ENCODE measurements at regions not wholly inside any gene's neighbourhood (a gene's known extent, or its start where the extent isn't known, plus 50 kb on each side); places are given as distances from the start of the nearest gene placed in this dataset.
"Not testable (repeated sequence)": the region's sequence is repeated elsewhere in the genome, so short reads cannot be mapped to it uniquely, and the experiment has no call there.

- no peak for DNase-seq
- no peak for TF ChIP-seq CTCF (IDR thresholded peaks at IDR 0.05)
- H3K36me3 ChIP-seq: no peaks in the 10 kb centered on the region
- H3K27me3 ChIP-seq: no peaks in the 10 kb centered on the region
- no peak for FAIRE-seq
- intact Hi-C loops (cut with DNase I): no loop called here
- H3K9me3 ChIP-seq: no peaks in the 10 kb centered on the region
- no peak for ATAC-seq
- H3K4me3 ChIP-seq: no peak overlapping the region
- 71 to 79% methylated on average over 2 of the region's 2 CpGs for WGBS, 2 donors
- H3K27ac ChIP-seq: no peak overlapping the region
- no peaks in the 10 kb centered on the region for H3K4me1 ChIP-seq
Observed at GRCh38 chr7:110541962-110542361, 549.0 kb upstream of the LRRN3 start.

- no peak for TF ChIP-seq CTCF (IDR thresholded peaks at IDR 0.05)
- H3K36me3 ChIP-seq: no peaks in the 10 kb centered on the region
- no peak overlapping the region for H3K27ac ChIP-seq
- no peaks in the 10 kb centered on the region for H3K9me3 ChIP-seq
- DNase-seq: no peak
- H3K4me3 ChIP-seq: no peak overlapping the region
- intact Hi-C loops (cut with DNase I): no loop called here
- H3K4me1 ChIP-seq: no peaks in the 10 kb centered on the region
- no peaks in the 10 kb centered on the region for H3K27me3 ChIP-seq
- no peak for ATAC-seq
- FAIRE-seq: no peak
- 95 to 100% methylated on average over 1 of the region's 1 CpG for WGBS, 2 donors
Observed at GRCh38 chr7:110544194-110544593, 546.7 kb upstream of the LRRN3 start.

- Histone ChIP-seq H3K9me3 (peaks cover 0 to 4% (median 0%) of the 10 kb centered on the region in 4 donors), H3K4me1 (no peaks in the 10 kb centered on the region), H3K36me3 (no peaks in the 10 kb centered on the region), H3K27me3 (no peaks in the 10 kb centered on the region), H3K4me3 (no peak overlapping the region), H3K27ac (no peak overlapping the region)
- TF ChIP-seq CTCF (IDR thresholded peaks at IDR 0.05): no peak
- intact Hi-C loops (cut with DNase I): no loop called here
- FAIRE-seq (no peak), ATAC-seq (no peak), DNase-seq (no peak)
Observed at GRCh38 chr7:110548372-110548771, 542.6 kb upstream of the LRRN3 start.

- no peaks in the 10 kb centered on the region for H3K9me3 ChIP-seq
- FAIRE-seq (no peak), ATAC-seq (no peak), DNase-seq (no peak)
- no peaks in the 10 kb centered on the region for H3K27me3 ChIP-seq
- TF ChIP-seq CTCF (IDR thresholded peaks at IDR 0.05): no peak
- H3K27ac ChIP-seq: no peak overlapping the region
- H3K4me1 ChIP-seq: no peaks in the 10 kb centered on the region
- no peaks in the 10 kb centered on the region for H3K36me3 ChIP-seq
- no peak overlapping the region for H3K4me3 ChIP-seq
- 62 to 80% methylated on average over 2 of the region's 2 CpGs for WGBS, 2 donors
- intact Hi-C loops (cut with DNase I): no loop called here
Observed at GRCh38 chr7:110557136-110557535, 533.8 kb upstream of the LRRN3 start.

- WGBS, 2 donors: 90 to 94% methylated on average over 14 to 15 of the region's 18 CpGs
Observed at GRCh38 chr7:110563286-110563685, 527.6 kb upstream of the LRRN3 start.

GRCh38 chr7:110564246-110564645, 526.7 kb upstream of the LRRN3 start:
- Histone ChIP-seq H3K27me3 (no peaks in the 10 kb centered on the region), H3K4me3 (no peak overlapping the region), H3K9me3 (no peaks in the 10 kb centered on the region), H3K36me3 (no peaks in the 10 kb centered on the region), H3K27ac (no peak overlapping the region), H3K4me1 (no peaks in the 10 kb centered on the region)
- FAIRE-seq (no peak), DNase-seq (no peak), ATAC-seq (no peak)
- intact Hi-C loops (cut with DNase I): no loop called here
- TF ChIP-seq CTCF (IDR thresholded peaks at IDR 0.05): no peak

More at GRCh38 chr7:110563286-110563685, 527.6 kb upstream of the LRRN3 start:
- H3K36me3 ChIP-seq; H3K27ac ChIP-seq; H3K27me3 ChIP-seq; H3K9me3 ChIP-seq; DNase-seq; ATAC-seq; H3K4me3 ChIP-seq; FAIRE-seq; H3K4me1 ChIP-seq; intact Hi-C loops (cut with DNase I): not testable (repeated sequence)

Measured in pancreas (tissue), 10 donors.